H9 (cell line): ENCODE measurements at regions not wholly inside any gene's neighbourhood (a gene's known extent, or its start where the extent isn't known, plus 50 kb on each side); places are given as distances from the start of the nearest gene placed in this dataset.

Source experiments
- DNase-seq: peaks from one replicate; pipeline ENCODE4 v3.0.0-alpha.2; 2017
- H2AFZ ChIP-seq: one replicate; pipeline ENCODE4 v1.6.1; 2013; ENCODE audit warnings: mild to moderate bottlenecking, low read length, control low read depth, moderate library complexity
- H2AK5ac ChIP-seq: 2 replicates; pipeline ENCODE4 v1.6.1; 2013; ENCODE audit warnings: low read length, control low read depth, mixed read lengths; ENCODE audit not compliant: insufficient read length
- H2BK120ac ChIP-seq: one replicate; pipeline ENCODE4 v1.6.1; 2013; ENCODE audit warnings: low read depth, mild to moderate bottlenecking, low read length, control low read depth, inconsistent platforms; ENCODE audit not compliant: poor library complexity, severe bottlenecking
- H2BK12ac ChIP-seq: 2 replicates; pipeline ENCODE4 v1.6.1; 2013; ENCODE audit warnings: low read length, control low read depth, mixed read lengths, low read depth; ENCODE audit not compliant: insufficient read length
- H2BK15ac ChIP-seq: 2 replicates; pipeline ENCODE4 v1.6.1; 2013; ENCODE audit warnings: low read depth, low read length, control low read depth
- H2BK20ac ChIP-seq: one replicate; pipeline ENCODE4 v1.6.1; 2013; ENCODE audit warnings: low read depth, mild to moderate bottlenecking, low read length, control low read depth, inconsistent platforms; ENCODE audit not compliant: poor library complexity, severe bottlenecking
- H2BK5ac ChIP-seq: 2 replicates; pipeline ENCODE4 v1.6.1; 2013; ENCODE audit warnings: low read length, control low read depth, mixed read lengths; ENCODE audit not compliant: insufficient read length
- H3K14ac ChIP-seq: 2 replicates; pipeline ENCODE4 v1.6.1; 2013; ENCODE audit warnings: low read length, control low read depth; ENCODE audit not compliant: insufficient read depth
- H3K18ac ChIP-seq: 2 replicates; pipeline ENCODE4 v1.6.1; 2013; ENCODE audit warnings: low read depth, mild to moderate bottlenecking, mixed read lengths, low read length, control low read depth; ENCODE audit not compliant: insufficient read length
- H3K23ac ChIP-seq: 2 replicates; pipeline ENCODE4 v1.6.1; 2013; ENCODE audit warnings: low read length, control low read depth, mixed read lengths, low read depth; ENCODE audit not compliant: insufficient read length
- H3K23me2 ChIP-seq: 2 replicates; pipeline ENCODE4 v1.6.1; 2013; ENCODE audit warnings: low read depth, mild to moderate bottlenecking, mixed read lengths, low read length, control low read depth; ENCODE audit not compliant: insufficient read length, poor library complexity, severe bottlenecking
- H3K27ac ChIP-seq: 2 replicates; pipeline ENCODE4 v1.5.1; 2013; ENCODE audit warnings: low read length, control low read depth, mixed read lengths, low read depth; ENCODE audit not compliant: insufficient read length
- H3K27me3 ChIP-seq: 2 replicates; pipeline ENCODE4 v1.6.1; 2013; ENCODE audit warnings: low read length, control low read depth, inconsistent platforms; ENCODE audit not compliant: insufficient read depth
- H3K4ac ChIP-seq: 2 replicates; pipeline ENCODE4 v1.6.1; 2013; ENCODE audit warnings: low read depth, mild to moderate bottlenecking, control low read depth, inconsistent platforms, low read length, moderate library complexity
- H3K4me1 ChIP-seq: 2 replicates; pipeline ENCODE4 v1.6.1; 2013; ENCODE audit warnings: low read length, control low read depth, inconsistent platforms; ENCODE audit not compliant: insufficient read depth
- H3K4me2 ChIP-seq: 2 replicates; pipeline ENCODE4 v1.6.1; 2013; ENCODE audit warnings: low read length, control low read depth, mixed read lengths; ENCODE audit not compliant: insufficient read length, insufficient read depth
- H3K56ac ChIP-seq: 2 replicates; pipeline ENCODE4 v1.6.1; 2013; ENCODE audit warnings: low read depth, mild to moderate bottlenecking, mixed read lengths, low read length, control low read depth; ENCODE audit not compliant: insufficient read length
- H3K79me1 ChIP-seq: 2 replicates; pipeline ENCODE4 v1.6.1; 2013; ENCODE audit warnings: low read depth, mild to moderate bottlenecking, moderate library complexity, low read length, control low read depth, inconsistent platforms; ENCODE audit not compliant: insufficient read depth, poor library complexity, severe bottlenecking
- H3K79me2 ChIP-seq: 2 replicates; pipeline ENCODE4 v1.6.1; 2013; ENCODE audit warnings: low read length, control low read depth, inconsistent platforms; ENCODE audit not compliant: insufficient read depth
- H3K9ac ChIP-seq: 2 replicates; pipeline ENCODE4 v1.6.1; 2013; ENCODE audit warnings: low read length, control low read depth, mixed read lengths; ENCODE audit not compliant: insufficient read length; ENCODE audit errors: extremely low read depth
- H3K9me3 ChIP-seq: one replicate; pipeline ENCODE4 v1.6.1; 2013; ENCODE audit warnings: low read depth, low read length, inconsistent platforms; ENCODE audit not compliant: control insufficient read depth
- H3T11ph ChIP-seq: one replicate; pipeline ENCODE4 v1.6.1; 2013; ENCODE audit warnings: mild to moderate bottlenecking, low read length, control low read depth, inconsistent platforms
- H4K20me1 ChIP-seq: one replicate; pipeline ENCODE4 v1.6.1; 2013; ENCODE audit not compliant: control insufficient read depth, insufficient read length, insufficient read depth
- H4K5ac ChIP-seq: 2 replicates; pipeline ENCODE4 v1.6.1; 2013; ENCODE audit warnings: low read depth, mild to moderate bottlenecking, mixed read lengths, low read length, control low read depth; ENCODE audit not compliant: insufficient read length
- H4K8ac ChIP-seq: replicated peaks from 2 replicates; pipeline ENCODE4 v1.6.1; 2013; ENCODE audit warnings: low read length, control low read depth, mixed read lengths, low read depth; ENCODE audit not compliant: insufficient read length
- H4K91ac ChIP-seq: 2 replicates; pipeline ENCODE4 v1.6.1; 2013; ENCODE audit warnings: low read depth, mild to moderate bottlenecking, moderate library complexity, mixed read lengths, low read length, control low read depth; ENCODE audit not compliant: insufficient read length
- H3K27ac Mint-ChIP-seq, 3 experiments: 2 replicates in 2 of 3; 3 replicates in 1 of 3; pipeline ENCODE4 v1.8.0; 2020 to 2021; ENCODE audit warnings: mixed read lengths in 3 of 3, mild to moderate bottlenecking in 1 of 3, moderate library complexity in 1 of 3
- H3K27me3 Mint-ChIP-seq: 2 replicates; pipeline ENCODE4 v1.8.0; 2021; ENCODE audit warnings: low read depth, mild to moderate bottlenecking, moderate library complexity, mixed read lengths
- H3K36me3 Mint-ChIP-seq, 3 experiments: 2 replicates in 2 of 3; 3 replicates in 1 of 3; pipeline ENCODE4 v1.8.0; 2020 to 2021; ENCODE audit warnings: low read depth in 3 of 3, mixed read lengths in 3 of 3; ENCODE audit not compliant: insufficient read depth in 1 of 3
- H3K4me1 Mint-ChIP-seq, 2 experiments: 2 replicates each; pipeline ENCODE4 v1.8.0; 2020; ENCODE audit warnings: mixed read lengths in 2 of 2
- H3K4me3 Mint-ChIP-seq, 2 experiments: 2 replicates in 1 of 2; 3 replicates in 1 of 2; pipeline ENCODE4 v1.8.0; 2020 to 2021; ENCODE audit warnings: mild to moderate bottlenecking in 2 of 2, mixed read lengths in 2 of 2, moderate library complexity in 1 of 2
- H3K9me3 Mint-ChIP-seq, 2 experiments: 2 replicates in 1 of 2; 3 replicates in 1 of 2; pipeline ENCODE4 v1.8.0; 2020; ENCODE audit warnings: mild to moderate bottlenecking in 2 of 2, mixed read lengths in 2 of 2, moderate library complexity in 1 of 2
- CTCF ChIP-seq: fragments of 200-600 bp; sonication (generic); conservative IDR thresholded peaks from 3 replicates; pipeline ENCODE4 v1.8.0; 2021; ENCODE audit warnings: antibody characterized with exemption, mild to moderate bottlenecking
- whole genome bisulfite sequencing: extraction: QIAGEN DNeasy Blood & Tissue Kit; methylation state at CpG from one replicate; pipeline ENCODE4 v1.1.7; 2013; ENCODE audit warnings: missing lambda C conversion rate, low lambda C conversion rate, mixed read lengths; ENCODE audit not compliant: insufficient read length; ENCODE audit errors: extremely low coverage; 5-methylcytosine and 5-hydroxymethylcytosine counted together

- H3K27me3 Mint-ChIP-seq, result no peaks in the 10 kb centered on the region; the same call in none of the 2 replicates
- Histone ChIP-seq H3K14ac (no peak overlapping the region), H2BK20ac (no peak overlapping the region), H3K79me2 (no peaks in the 10 kb centered on the region), H3K27ac (no peak overlapping the region), H3K4ac (no peak overlapping the region), H3K23me2 (no peaks in the 10 kb centered on the region), H2BK15ac (no peak overlapping the region), H3T11ph (no peak overlapping the region), H4K5ac (no peak overlapping the region), H4K8ac (no peak overlapping the region), H2BK5ac (no peak overlapping the region), H3K4me2 (no peak overlapping the region), H2BK120ac (no peak overlapping the region), H2BK12ac (no peak overlapping the region), H2AFZ (no peak overlapping the region), H2AK5ac (no peak overlapping the region), H3K9me3 (no peaks in the 10 kb centered on the region), H3K4me1 (no peaks in the 10 kb centered on the region; the same call in 1 of the 2 replicates), H3K27me3 (no peaks in the 10 kb centered on the region), H3K18ac (no peak overlapping the region), H4K20me1 (no peaks in the 10 kb centered on the region), H3K23ac (no peak overlapping the region), H3K9ac (no peak overlapping the region), H4K91ac (no peak overlapping the region), H3K79me1 (no peaks in the 10 kb centered on the region), H3K56ac (no peak overlapping the region)
- TF ChIP-seq CTCF, result no peak
- peaks cover 5% of the 10 kb centered on the region in 2 experiments for H3K4me1 Mint-ChIP-seq
- no CpG with 5 or more reads among the region's 2 CpGs for WGBS
- H3K27ac Mint-ChIP-seq, result no peak overlapping the region
- DNase-seq, result no peak
- 0 out of 7 replicates have a peak, but pooled peaks cover 0 to 5% (median 0%) of the 10 kb centered on the region in 3 experiments for H3K36me3 Mint-ChIP-seq
- no peaks in the 10 kb centered on the region; a peak in 1 of 5 replicates for H3K9me3 Mint-ChIP-seq
- no peak overlapping the region for H3K4me3 Mint-ChIP-seq
Measured at GRCh38 chr17:15124264-15124595, 140.9 kb downstream of the PMP22 start.
